AG09309 (cell line): ENCODE measurements at regions not wholly inside any gene's neighbourhood (a gene's known extent, or its start where the extent isn't known, plus 50 kb on each side); places are given as distances from the start of the nearest gene placed in this dataset.

Source experiments
- DNase-seq: peaks from one replicate; pipeline ENCODE4 v3.0.0-alpha.2; 2010; ENCODE audit warnings: low read depth
- H3K4me3 ChIP-seq: 2 replicates; pipeline ENCODE4 v1.5.1; 2011; ENCODE audit warnings: mild to moderate bottlenecking, low read depth, low read length, moderate library complexity; ENCODE audit not compliant: control insufficient read depth
- CTCF ChIP-seq: IDR thresholded peaks from 2 replicates; pipeline ENCODE4 v1.5.1; 2011; ENCODE audit warnings: mild to moderate bottlenecking, low read depth, low read length, inconsistent platforms; ENCODE audit not compliant: insufficient read depth, control insufficient read depth; ENCODE audit errors: missing control alignments

- no peak for TF ChIP-seq CTCF
- no peak for DNase-seq
- no peak overlapping the region for H3K4me3 ChIP-seq
Observed at GRCh38 chr6:40128127-40128526, 193.9 kb upstream of the MOCS1 start.

- H3K4me3 ChIP-seq, result no peak overlapping the region
- TF ChIP-seq CTCF, result no peak
- DNase-seq, result no peak
Observed at GRCh38 chr6:40125680-40126394, 191.6 kb upstream of the MOCS1 start.

GRCh38 chr6:40124924-40125323 is 190.7 kb upstream of the MOCS1 start:
- H3K4me3 ChIP-seq, result no peak overlapping the region
- no peak for TF ChIP-seq CTCF
- no peak for DNase-seq

- TF ChIP-seq CTCF, result no peak
- H3K4me3 ChIP-seq, result no peak overlapping the region
- no peak for DNase-seq
Observed at GRCh38 chr6:40116832-40117231, 182.6 kb upstream of the MOCS1 start.

GRCh38 chr6:40112350-40112749 is 178.1 kb upstream of the MOCS1 start:
- no peak for TF ChIP-seq CTCF
- no peak for DNase-seq

GRCh38 chr6:40108736-40109135 is 174.5 kb upstream of the MOCS1 start:
- DNase-seq, result no peak
- no peak for TF ChIP-seq CTCF
- no peak overlapping the region for H3K4me3 ChIP-seq

More at GRCh38 chr6:40112350-40112749, 178.1 kb upstream of the MOCS1 start:
- H3K4me3 ChIP-seq, result no peak overlapping the region
